ENCODE measurements at regions not wholly inside any gene's neighbourhood (a gene's known extent, or its start where the extent isn't known, plus 50 kb on each side); places are given as distances from the start of the nearest gene placed in this dataset.

- H3K4me3 ChIP-seq (ENCODE audit: low read depth in 2 of 2, low read length in 2 of 2): no peak overlapping the region
- H3K27me3 ChIP-seq (ENCODE audit: control insufficient read depth, insufficient read depth, low read length): no peaks in the 10 kb centered on the region
- H3K9me3 ChIP-seq (ENCODE audit: control insufficient read depth, insufficient read depth, low read depth, low read length): no peaks in the 10 kb centered on the region
- DNase-seq (ENCODE audit: low read depth, low spot score): no peak
- intact Hi-C loops (cut with micrococcal nuclease; ENCODE audit: unreplicated experiment) (no loop called here), in situ Hi-C loops (cut with HindIII; ENCODE audit: low pct_unique_long_range_greater_than_20kb, low sequenced_read_pairs) (no loop called here)
- CTCF ChIA-PET: no interaction called here
- BruUV-seq (replicated peaks): no TSS peak
- no peak for TF ChIP-seq TCF7L2 (IDR thresholded peaks at IDR 0.05; ENCODE audit: low read depth, low read length)
- TF ChIP-seq POLR2AphosphoS5 (IDR thresholded peaks at IDR 0.05; ENCODE audit: low read depth, low read length): no peak
- no peak for TF ChIP-seq SIN3A (IDR thresholded peaks at IDR 0.05; ENCODE audit: borderline replicate concordance, insufficient read depth, low read depth, low read length)
- H3K36me3 ChIP-seq (ENCODE audit: control insufficient read depth, insufficient read depth, low read length): no peaks in the 10 kb centered on the region
- no peak for ATAC-seq
- no peaks in the 10 kb centered on the region for H3K4me1 ChIP-seq (ENCODE audit: control insufficient read depth, insufficient read depth, low read length)
- H3K27ac ChIP-seq (ENCODE audit: low read length): no peak overlapping the region
- POLR2A ChIA-PET: no interaction called here
Observed at GRCh38 chr2:150609831-150610582, 122.5 kb upstream of the RND3 start.

- POLR2A ChIA-PET: no interaction called here
- no peak overlapping the region for H3K27ac ChIP-seq (ENCODE audit: low read length)
- in situ Hi-C loops (cut with HindIII; ENCODE audit: low pct_unique_long_range_greater_than_20kb, low sequenced_read_pairs): no loop called here
- BruUV-seq (replicated peaks): no TSS peak
- H3K36me3 ChIP-seq (ENCODE audit: control insufficient read depth, insufficient read depth, low read length): no peaks in the 10 kb centered on the region
- CTCF ChIA-PET: no interaction called here
- no peaks in the 10 kb centered on the region for H3K9me3 ChIP-seq (ENCODE audit: control insufficient read depth, insufficient read depth, low read depth, low read length)
- intact Hi-C loops (cut with micrococcal nuclease; ENCODE audit: unreplicated experiment): no loop called here
- no peaks in the 10 kb centered on the region for H3K27me3 ChIP-seq (ENCODE audit: control insufficient read depth, insufficient read depth, low read length)
- ATAC-seq: no peak
- no peak for DNase-seq (ENCODE audit: low read depth, low spot score)
- H3K4me1 ChIP-seq (ENCODE audit: control insufficient read depth, insufficient read depth, low read length): no peaks in the 10 kb centered on the region
- H3K4me3 ChIP-seq (ENCODE audit: low read depth in 2 of 2, low read length in 2 of 2): no peak overlapping the region
- TF ChIP-seq REST (IDR thresholded peaks at IDR 0.05; ENCODE audit: insufficient read depth in 1 of 2, low read depth in 2 of 2, low read length in 1 of 2) (no peak), TCF7L2 (IDR thresholded peaks at IDR 0.05; ENCODE audit: low read depth, low read length) (no peak), POLR2AphosphoS5 (IDR thresholded peaks at IDR 0.05; ENCODE audit: low read depth, low read length) (no peak)
- TF ChIP-seq, protein P1, sequence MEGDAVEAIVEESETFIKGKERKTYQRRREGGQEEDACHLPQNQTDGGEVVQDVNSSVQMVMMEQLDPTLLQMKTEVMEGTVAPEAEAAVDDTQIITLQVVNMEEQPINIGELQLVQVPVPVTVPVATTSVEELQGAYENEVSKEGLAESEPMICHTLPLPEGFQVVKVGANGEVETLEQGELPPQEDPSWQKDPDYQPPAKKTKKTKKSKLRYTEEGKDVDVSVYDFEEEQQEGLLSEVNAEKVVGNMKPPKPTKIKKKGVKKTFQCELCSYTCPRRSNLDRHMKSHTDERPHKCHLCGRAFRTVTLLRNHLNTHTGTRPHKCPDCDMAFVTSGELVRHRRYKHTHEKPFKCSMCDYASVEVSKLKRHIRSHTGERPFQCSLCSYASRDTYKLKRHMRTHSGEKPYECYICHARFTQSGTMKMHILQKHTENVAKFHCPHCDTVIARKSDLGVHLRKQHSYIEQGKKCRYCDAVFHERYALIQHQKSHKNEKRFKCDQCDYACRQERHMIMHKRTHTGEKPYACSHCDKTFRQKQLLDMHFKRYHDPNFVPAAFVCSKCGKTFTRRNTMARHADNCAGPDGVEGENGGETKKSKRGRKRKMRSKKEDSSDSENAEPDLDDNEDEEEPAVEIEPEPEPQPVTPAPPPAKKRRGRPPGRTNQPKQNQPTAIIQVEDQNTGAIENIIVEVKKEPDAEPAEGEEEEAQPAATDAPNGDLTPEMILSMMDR (IDR thresholded peaks at IDR 0.05): no peak
Observed at GRCh38 chr2:150608341-150608740, 120.9 kb upstream of the RND3 start.

DNA sequence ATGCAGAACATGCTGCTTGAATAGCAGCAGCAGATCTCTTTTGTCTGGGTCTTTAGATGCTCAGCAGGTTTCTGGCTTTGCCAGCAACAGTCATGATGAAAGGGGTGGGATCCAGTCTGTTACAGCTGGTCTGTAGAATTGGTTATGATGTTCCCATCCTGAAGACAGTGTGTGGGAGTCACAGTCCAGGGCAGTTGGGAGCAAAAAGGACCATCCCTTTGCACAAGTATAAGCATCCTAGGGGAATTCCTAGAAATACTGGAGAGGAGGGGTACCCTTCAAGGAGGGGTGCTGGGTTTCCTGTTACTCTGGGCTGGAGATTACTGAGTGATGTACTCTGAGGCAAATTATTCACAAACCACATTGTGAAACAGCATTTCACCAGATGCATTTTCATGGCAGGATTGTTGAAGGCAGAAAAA, 119.9 kb upstream of the RND3 start:
- Histone ChIP-seq H3K4me3 (ENCODE audit: low read depth in 2 of 2, low read length in 2 of 2) (no peak overlapping the region), H3K36me3 (ENCODE audit: control insufficient read depth, insufficient read depth, low read length) (no peaks in the 10 kb centered on the region), H3K4me1 (ENCODE audit: control insufficient read depth, insufficient read depth, low read length) (no peaks in the 10 kb centered on the region), H3K9me3 (ENCODE audit: control insufficient read depth, insufficient read depth, low read depth, low read length) (0 out of 2 replicates have a peak, but pooled peaks cover 5% of the 10 kb centered on the region), H3K27me3 (ENCODE audit: control insufficient read depth, insufficient read depth, low read length) (no peaks in the 10 kb centered on the region), H3K27ac (ENCODE audit: low read length) (no peak overlapping the region)
- intact Hi-C loops (cut with micrococcal nuclease; ENCODE audit: unreplicated experiment): no loop called here
- DNase-seq (ENCODE audit: low read depth, low spot score) (no peak), ATAC-seq (no peak)
- in situ Hi-C loops (cut with HindIII; ENCODE audit: low pct_unique_long_range_greater_than_20kb, low sequenced_read_pairs): no loop called here
- no TSS peak for BruUV-seq (replicated peaks)
- TF ChIP-seq REST (IDR thresholded peaks at IDR 0.05; ENCODE audit: insufficient read depth in 1 of 2, low read depth in 2 of 2, low read length in 1 of 2) (no peak), TCF7L2 (IDR thresholded peaks at IDR 0.05; ENCODE audit: low read depth, low read length) (no peak), SIN3A (IDR thresholded peaks at IDR 0.05; ENCODE audit: borderline replicate concordance, insufficient read depth, low read depth, low read length) (no peak), POLR2AphosphoS5 (IDR thresholded peaks at IDR 0.05; ENCODE audit: low read depth, low read length) (no peak)
- TF ChIP-seq, protein P1 (IDR thresholded peaks at IDR 0.05): no peak
- POLR2A ChIA-PET: no interaction called here
- CTCF ChIA-PET: no interaction called here
